GM19438 (cell line): ENCODE measurements at regions not wholly inside any gene's neighbourhood (a gene's known extent, or its start where the extent isn't known, plus 50 kb on each side); places are given as distances from the start of the nearest gene placed in this dataset.

ENCODE experiments used
- ATAC-seq: cut with Tn5 transposase; IDR thresholded peaks from one replicate; pipeline ENCODE4 v1.9.1; 2021; ENCODE audit warnings: low read depth; ENCODE audit not compliant: unreplicated experiment

GRCh38 chr9:8096091-8096490 is 296.5 kb upstream of the DMAC1 start:
- ATAC-seq, result no peak

- no peak for ATAC-seq
These were observed 296.1 kb upstream of the DMAC1 start for GRCh38 chr9:8095672-8096086.

DNA sequence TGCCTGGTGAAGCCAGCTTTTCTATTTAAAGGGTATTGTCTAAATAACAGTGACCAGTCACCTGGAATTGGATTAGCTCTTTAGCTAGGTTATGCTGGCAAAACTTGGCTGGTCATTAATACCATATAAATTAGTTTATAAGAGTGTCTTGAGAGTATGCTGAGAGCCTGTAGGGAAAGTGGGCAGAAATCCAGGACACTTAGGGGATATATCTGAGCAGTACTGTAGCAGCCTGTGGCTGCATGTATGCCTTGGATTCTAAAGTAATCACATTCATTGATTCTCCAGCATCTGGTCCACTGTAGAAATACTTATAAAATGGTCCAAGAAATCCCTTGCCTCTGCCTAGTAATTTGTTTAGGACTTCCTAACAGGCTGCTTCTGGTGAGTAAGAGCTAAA is 288.9 kb upstream of the DMAC1 start:
- ATAC-seq, result no peak

GRCh38 chr9:8085986-8086385 is 286.4 kb upstream of the DMAC1 start:
- no peak for ATAC-seq

DNA sequence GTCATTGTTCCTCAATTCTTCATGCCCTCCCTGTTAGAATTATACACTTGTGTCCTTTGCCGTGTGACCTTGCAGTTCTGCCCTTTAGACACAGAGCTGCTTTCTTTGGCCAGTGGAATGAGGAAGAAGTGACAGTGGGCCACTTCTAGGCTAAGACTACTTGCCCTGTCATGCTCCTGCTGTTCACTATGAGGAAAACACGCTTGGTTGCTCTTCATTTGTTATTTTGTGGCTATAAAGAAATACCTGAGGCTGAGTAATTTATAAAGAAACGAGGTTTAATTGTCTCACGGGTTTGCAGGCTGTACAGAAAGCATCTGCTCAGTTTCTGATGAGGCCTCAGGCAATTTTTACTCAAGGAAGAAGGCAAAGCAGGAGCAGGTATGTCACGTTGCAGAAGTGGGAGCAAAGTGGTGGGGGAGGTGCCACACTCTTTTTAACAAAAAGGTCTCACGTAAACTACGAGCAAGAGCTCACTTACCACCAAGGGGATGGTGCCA is 279.1 kb upstream of the DMAC1 start:
- ATAC-seq, result no peak

- ATAC-seq, result no peak
These were observed 275.2 kb upstream of the DMAC1 start for GRCh38 chr9:8074713-8075286.

- ATAC-seq, result no peak
These were observed 271.8 kb upstream of the DMAC1 start for GRCh38 chr9:8071445-8071798.

DNA sequence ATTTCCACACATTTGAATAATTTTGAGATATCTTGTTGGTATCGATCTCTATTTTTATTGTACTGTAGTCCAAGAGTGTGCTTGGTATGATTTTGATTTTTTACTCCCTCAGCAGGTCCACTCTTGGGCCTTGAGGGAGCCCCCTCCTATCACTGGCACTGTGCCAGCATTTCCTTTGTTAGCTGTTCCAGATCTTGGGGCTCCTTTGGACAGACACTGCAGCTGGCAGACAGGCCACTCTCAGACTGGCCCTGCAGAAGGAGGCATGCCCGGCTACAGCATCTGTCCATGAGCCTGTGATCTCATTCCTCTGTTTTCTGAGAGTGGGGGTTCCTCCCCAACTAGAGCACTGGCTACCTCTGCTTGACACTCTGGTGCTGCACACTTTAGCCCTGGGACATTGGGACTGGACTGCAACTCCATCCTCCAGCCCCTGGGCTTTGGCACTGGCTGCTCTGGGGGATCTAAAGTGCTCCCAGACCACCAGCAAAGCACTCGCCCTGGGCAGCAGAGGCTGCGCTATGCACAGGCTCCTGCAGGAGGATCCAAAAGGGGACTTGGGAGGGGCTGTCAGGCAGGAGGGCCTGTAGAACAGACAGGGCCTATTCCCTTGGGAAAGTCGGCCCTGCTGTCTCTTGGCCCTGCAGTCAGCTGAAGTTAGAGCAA is 271.3 kb upstream of the DMAC1 start:
- no peak for ATAC-seq

GRCh38 chr9:8062459-8062858 is 262.9 kb upstream of the DMAC1 start:
- no peak for ATAC-seq

- no peak for ATAC-seq
These were observed 253.9 kb upstream of the DMAC1 start for GRCh38 chr9:8053501-8053900.

- ATAC-seq, result no peak
These were observed 253.4 kb upstream of the DMAC1 start for GRCh38 chr9:8052991-8053390.

- no peak for ATAC-seq
These were observed 238.2 kb upstream of the DMAC1 start for GRCh38 chr9:8037745-8038144.

DNA sequence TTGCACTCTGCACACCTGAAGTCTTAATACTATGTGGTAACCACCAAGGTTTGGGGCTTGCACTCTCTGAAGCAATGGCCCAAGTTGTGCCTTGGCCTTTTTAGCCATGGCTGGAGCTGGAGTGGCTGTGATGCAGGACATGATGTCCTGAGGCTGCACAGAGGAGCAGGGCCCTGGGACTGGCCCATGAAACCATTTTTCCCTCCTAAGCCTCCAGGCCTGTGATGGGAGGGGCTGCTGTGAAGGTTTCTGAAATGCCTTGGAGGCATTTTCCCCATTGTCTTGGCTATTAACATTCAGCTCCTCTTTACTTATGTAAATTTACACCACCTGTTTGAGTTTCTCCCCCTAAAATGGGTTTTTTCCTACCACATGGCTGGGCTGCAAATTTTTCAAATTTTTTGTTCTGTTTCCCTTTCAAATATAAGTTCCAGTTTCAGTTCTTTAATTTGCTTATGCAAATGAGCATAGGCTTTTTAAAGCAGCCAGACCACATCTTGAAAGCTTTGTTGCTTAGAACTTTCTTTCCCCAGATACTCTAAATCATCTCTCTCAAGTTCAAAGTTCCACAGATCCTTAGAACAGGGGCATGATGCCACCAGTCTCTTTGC is 237.4 kb upstream of the DMAC1 start:
- ATAC-seq, result no peak

DNA sequence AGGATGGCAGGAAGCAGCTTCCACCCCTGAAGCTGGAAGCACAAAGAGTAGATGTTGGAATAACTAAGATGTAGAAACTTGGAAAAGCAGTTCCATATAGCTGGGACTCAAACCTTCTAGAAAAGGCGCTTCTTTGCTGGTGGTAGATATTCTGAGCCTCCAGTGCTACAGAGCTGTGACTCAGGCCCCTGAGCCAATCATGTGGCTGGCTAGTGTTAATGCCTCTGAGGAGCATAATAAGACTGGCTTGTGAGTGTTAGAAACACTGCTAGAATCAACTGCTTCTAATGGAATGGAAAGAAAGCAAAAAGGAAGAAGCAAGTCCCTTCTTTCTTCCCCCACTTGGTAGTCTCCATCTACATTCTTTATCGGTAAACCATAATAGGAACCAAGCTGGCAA is 234.2 kb upstream of the DMAC1 start:
- no peak for ATAC-seq

DNA sequence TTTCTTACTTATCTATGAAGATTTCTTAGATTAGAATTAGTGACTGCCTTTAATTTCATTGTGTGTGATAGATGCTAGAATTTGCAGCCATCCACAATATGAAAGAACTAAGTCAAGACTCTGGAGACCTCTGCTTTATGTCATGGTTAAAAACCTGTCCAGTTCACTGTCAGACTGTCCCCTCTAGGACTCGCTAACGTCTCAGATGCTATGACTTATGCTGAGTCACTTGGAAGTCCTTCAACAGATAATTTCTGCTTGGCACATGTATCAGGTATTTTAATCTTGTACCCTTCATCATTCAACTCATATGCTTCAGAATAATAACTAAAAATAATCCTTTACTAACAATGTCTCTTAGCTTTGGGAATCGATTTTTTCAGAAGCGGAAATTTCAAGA is 230.5 kb upstream of the DMAC1 start:
- no peak for ATAC-seq

DNA sequence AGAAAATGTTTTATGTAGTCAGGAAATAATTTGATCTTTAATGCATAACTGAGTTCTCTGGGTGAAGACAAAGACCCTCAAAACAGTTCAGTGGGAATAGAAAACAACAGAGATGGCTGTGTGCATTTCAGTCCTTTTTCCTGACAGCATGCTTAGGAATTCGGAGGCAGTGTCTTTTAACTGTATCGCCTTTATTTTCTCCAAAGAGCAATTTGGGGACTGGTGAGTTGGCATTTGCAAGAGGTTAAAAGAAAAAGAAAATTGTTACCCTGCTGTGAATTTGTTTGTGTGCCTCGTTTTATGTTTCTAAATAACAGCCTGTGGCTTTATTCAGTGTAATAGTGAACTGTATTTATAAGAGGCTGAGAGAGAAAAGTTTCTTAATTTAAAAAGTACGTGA is 227.8 kb upstream of the DMAC1 start:
- no peak for ATAC-seq

DNA sequence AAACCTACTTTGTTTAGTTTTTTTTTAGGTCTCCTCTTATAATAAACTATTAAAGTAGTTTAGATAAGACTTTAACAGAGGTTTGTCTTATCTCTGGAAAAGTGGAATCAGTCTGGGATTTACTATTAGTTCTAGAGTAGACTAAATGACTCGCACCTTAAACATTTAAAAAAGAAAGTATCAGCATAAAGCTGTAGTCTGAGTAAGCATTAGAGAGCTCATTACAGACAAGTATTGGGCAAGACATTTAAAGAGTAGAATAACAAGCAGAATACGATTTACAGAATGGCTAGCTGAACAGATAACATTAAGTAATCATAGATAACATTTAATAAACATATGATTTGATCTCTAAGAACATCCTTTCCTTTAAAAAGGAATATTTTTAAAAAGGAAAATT is 226.0 kb upstream of the DMAC1 start:
- ATAC-seq, result no peak

- no peak for ATAC-seq
These were observed 220.6 kb upstream of the DMAC1 start for GRCh38 chr9:8020186-8020585.

- ATAC-seq, result no peak
These were observed 220.1 kb upstream of the DMAC1 start for GRCh38 chr9:8019636-8020035.

DNA sequence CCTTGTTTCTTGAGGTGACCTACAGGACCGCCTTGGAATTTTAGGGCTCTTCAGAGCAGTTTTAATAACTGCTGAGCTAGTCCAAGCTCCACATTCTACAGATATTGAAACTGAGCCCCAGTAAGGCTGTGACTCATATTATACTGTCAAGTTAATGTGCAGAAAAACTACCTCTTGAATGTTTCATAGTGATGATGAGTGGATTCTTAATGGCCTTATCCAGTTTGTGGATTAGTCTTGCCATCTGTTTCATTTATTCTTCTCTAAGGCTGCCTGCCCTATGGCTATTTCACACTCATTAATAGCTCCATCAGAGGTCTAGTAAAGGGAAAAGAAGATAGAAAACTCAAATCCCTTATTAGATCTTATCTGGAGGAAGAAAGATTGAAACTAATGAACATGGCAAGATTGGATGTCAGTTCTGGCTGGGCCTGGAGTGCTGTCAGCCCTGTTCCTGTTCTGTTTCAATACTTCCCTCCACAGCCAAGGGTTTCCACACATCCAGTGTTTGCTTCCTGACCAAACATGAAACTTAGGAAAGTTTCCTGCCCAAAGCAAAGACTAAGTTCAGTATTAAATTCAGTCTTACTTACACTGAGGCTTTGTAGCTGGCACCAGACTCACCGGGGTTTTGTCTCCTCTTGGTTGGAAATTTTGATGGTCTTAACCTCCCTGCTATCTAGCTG is 215.6 kb upstream of the DMAC1 start:
- ATAC-seq, result no peak

- no peak for ATAC-seq
These were observed 213.4 kb upstream of the DMAC1 start for GRCh38 chr9:8012986-8013385.

DNA sequence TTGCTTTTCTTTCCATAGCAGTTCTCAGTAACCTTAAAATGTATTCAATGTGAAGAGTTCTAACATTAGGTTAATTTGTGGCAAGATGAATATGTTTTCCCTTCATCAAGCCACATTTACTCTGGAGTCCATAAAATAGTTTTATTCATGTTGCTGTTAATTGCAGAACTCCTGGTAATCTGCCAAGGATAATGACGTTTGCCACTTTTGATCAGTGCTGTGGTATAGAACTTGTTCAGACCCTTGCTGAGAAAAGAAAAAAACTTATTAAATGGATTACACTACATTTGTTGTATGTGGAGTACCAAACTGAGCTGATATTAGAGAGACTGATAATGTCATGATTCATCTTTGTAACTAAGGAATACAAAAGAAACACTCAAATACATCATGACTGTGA is 212.4 kb upstream of the DMAC1 start:
- ATAC-seq, result no peak
